GM12878 (cell line): ENCODE measurements at regions not wholly inside any gene's neighbourhood (a gene's known extent, or its start where the extent isn't known, plus 50 kb on each side); places are given as distances from the start of the nearest gene placed in this dataset.
A peak's percentile ranks its signal among the peaks of the same experiment; 100 is the strongest.

Experiments
- ATAC-seq: fragments of 200-7000 bp; cut with Tn5 transposase; 3 replicates; pipeline ENCODE4 v1.9.1; 2020; ENCODE audit warnings: mild to moderate bottlenecking, moderate library complexity
- BruUV-seq: library from RNA; stranded (reverse); fragments of 400-500 nt; replicated peaks from 2 replicates; lab custom pipeline; 2021; lab: Mats Ljungman, UMichigan
- CTCF ChIA-PET: fragments of 300-600 bp; sonication (Branson Sonifier 250); formaldehyde crosslinking; extraction: SDS; loops from one replicate; lab custom pipeline; 2021; ENCODE audit warnings: inconsistent platforms; lab: Yijun Ruan, JAX
- POLR2A ChIA-PET: fragments of 350-600 bp; formaldehyde crosslinking; extraction: SDS; loops from one replicate; lab custom pipeline; 2021; ENCODE audit warnings: inconsistent platforms; lab: Charles Lee
- RAD21 ChIA-PET: fragments of 300-600 bp; sonication (Branson Sonifier 250); formaldehyde crosslinking; loops from one replicate; lab custom pipeline; 2023; ENCODE audit warnings: antibody characterized with exemption; ENCODE audit not compliant: unreplicated experiment; lab: Charles Lee
- SMC1A ChIA-PET: fragments of 300-600 bp; sonication (Branson Sonifier 250); formaldehyde crosslinking; loops from one replicate; lab custom pipeline; 2023; ENCODE audit not compliant: unreplicated experiment, uncharacterized antibody; lab: Charles Lee
- DNase-seq: peaks from one replicate; pipeline ENCODE4 v3.0.0-alpha.2; 2011; ENCODE audit warnings: low read depth, low spot score
- FAIRE-seq: peaks from 3 replicates; lab custom pipeline; 2011; peaks lifted over from hg19 to GRCh38; lab: Jason Lieb, UNC
- H2AFZ ChIP-seq: 2 replicates; pipeline ENCODE4 v1.6.0; 2011; ENCODE audit warnings: low read depth, low read length, control low read depth; ENCODE audit not compliant: control insufficient read depth
- H3K27ac ChIP-seq: 2 replicates; pipeline ENCODE4 v1.5.1; 2011; ENCODE audit warnings: control low read depth; ENCODE audit not compliant: control insufficient read depth, insufficient read depth
- H3K27me3 ChIP-seq, 2 experiments: replicated peaks in 1 of 2; 2 replicates each; pipeline versions ENCODE4 v1.6.0 to v1.6.1; 2011; ENCODE audit warnings: low read length in 1 of 2; ENCODE audit not compliant: control insufficient read depth in 2 of 2, insufficient read depth in 2 of 2
- H3K36me3 ChIP-seq, 2 experiments: 2 replicates each; pipeline ENCODE4 v1.5.1; 2011; ENCODE audit warnings: low read length in 1 of 2; ENCODE audit not compliant: control insufficient read depth in 2 of 2, insufficient read depth in 2 of 2
- H3K4me1 ChIP-seq: 2 replicates; pipeline ENCODE4 v1.6.1; 2011; ENCODE audit warnings: mild to moderate bottlenecking, low read length, moderate library complexity, mixed read lengths; ENCODE audit not compliant: control insufficient read depth, insufficient read depth
- H3K4me2 ChIP-seq: 2 replicates; pipeline ENCODE4 v1.6.0; 2011; ENCODE audit warnings: control low read depth; ENCODE audit not compliant: control insufficient read depth, insufficient read depth
- H3K4me3 ChIP-seq: fragments of 200-600 bp; sonication (generic); 2 replicates; pipeline ENCODE4 v1.5.1; 2016
- H3K79me2 ChIP-seq: 2 replicates; pipeline ENCODE4 v1.6.0; 2011; ENCODE audit warnings: low read length; ENCODE audit not compliant: control insufficient read depth, insufficient read depth
- H3K9ac ChIP-seq: 2 replicates; pipeline ENCODE4 v1.8.0; 2011; ENCODE audit warnings: low read length, control low read depth, mixed read lengths; ENCODE audit not compliant: control insufficient read depth, insufficient read depth
- H3K9me3 ChIP-seq: replicated peaks from 3 replicates; pipeline ENCODE4 v1.5.1; 2011; ENCODE audit warnings: mild to moderate bottlenecking, low read length; ENCODE audit not compliant: control insufficient read depth, insufficient read depth
- H4K20me1 ChIP-seq: 2 replicates; pipeline ENCODE4 v1.6.0; 2011; ENCODE audit not compliant: control insufficient read depth, insufficient read depth
- KLF5 ChIP-seq: fragments of 450-650 bp; IDR thresholded peaks from 2 replicates; pipeline ENCODE4 v1.6.1; 2014; ENCODE audit warnings: mild to moderate bottlenecking; ENCODE audit not compliant: partially characterized antibody
- NFXL1 ChIP-seq: fragments of 450-650 bp; IDR thresholded peaks from 2 replicates; pipeline ENCODE4 v1.6.1; 2017; ENCODE audit warnings: antibody characterized with exemption, mild to moderate bottlenecking, borderline replicate concordance
- SIN3A ChIP-seq: IDR thresholded peaks from 2 replicates; pipeline ENCODE4 v1.6.1; 2012; ENCODE audit warnings: low read depth, low read length, improper control_type of control experiment
- SMC3 ChIP-seq: IDR thresholded peaks from 2 replicates; pipeline ENCODE4 v1.6.1; 2011; ENCODE audit warnings: low read length, improper control_type of control experiment, borderline replicate concordance
- SREBF1 ChIP-seq: IDR thresholded peaks from 2 replicates; pipeline ENCODE4 v1.6.1; 2012; ENCODE audit warnings: mild to moderate bottlenecking, low read length
- SREBF2 ChIP-seq: IDR thresholded peaks from 2 replicates; pipeline ENCODE4 v1.6.1; 2012; ENCODE audit warnings: mild to moderate bottlenecking, low read length
- WGBS: methylation state at CpG from one replicate; pipeline ENCODE4 v1.1.6; 2016; ENCODE audit warnings: low lambda C conversion rate; ENCODE audit not compliant: insufficient replicate concordance, insufficient coverage; ENCODE audit errors: missing lambda C conversion rate; 5-methylcytosine and 5-hydroxymethylcytosine counted together
- in situ Hi-C: fragments of 300-500 bp; cut with MboI; formaldehyde crosslinking; loops from 9 replicates; pipeline ENCODE4 v1.14.3; 2018; ENCODE audit warnings: mixed read lengths
- intact Hi-C: fragments of 100-400 bp; cut with micrococcal nuclease; formaldehyde crosslinking; loops from one replicate; pipeline ENCODE4 v1.14.2; 2022; ENCODE audit not compliant: unreplicated experiment
- TF ChIP-seq, protein P1 (sequence below): fragments of 450-650 bp; IDR thresholded peaks from 2 replicates; pipeline ENCODE4 v1.6.1; 2017; ENCODE audit warnings: antibody characterized with exemption, mild to moderate bottlenecking, moderate library complexity
- TF ChIP-seq, protein P2 (sequence below): fragments of 150-350 bp; IDR thresholded peaks from 2 replicates; pipeline ENCODE4 v1.6.1; 2016; ENCODE audit warnings: low read depth, low read length

- ChIA-PET CTCF (interaction anchor here (0.8 kb wide), 1 partner anchor 16 kb away, joined by 3 read pairs; no protein-coding TSS in a partner anchor), POLR2A (no interaction called here), SMC1A (no interaction called here), RAD21 (interaction anchor here (0.6 kb wide), 1 partner anchor 23 kb away, joined by 3 read pairs; no protein-coding TSS in a partner anchor)
- no peak overlapping the region for H3K27ac ChIP-seq
- WGBS: 5% methylated on average over 1 of the region's 1 CpG
- no peak overlapping the region for H3K4me2 ChIP-seq
- no peak overlapping the region for H3K4me3 ChIP-seq
- intact Hi-C loops (no loop called here), in situ Hi-C loops (no loop called here)
- H3K4me1 ChIP-seq: no peaks in the 10 kb centered on the region
- DNase-seq: no peak
- H3K36me3 ChIP-seq: no peaks in the 10 kb centered on the region
- peak; percentile 20 for ATAC-seq
- TF ChIP-seq, protein P1, sequence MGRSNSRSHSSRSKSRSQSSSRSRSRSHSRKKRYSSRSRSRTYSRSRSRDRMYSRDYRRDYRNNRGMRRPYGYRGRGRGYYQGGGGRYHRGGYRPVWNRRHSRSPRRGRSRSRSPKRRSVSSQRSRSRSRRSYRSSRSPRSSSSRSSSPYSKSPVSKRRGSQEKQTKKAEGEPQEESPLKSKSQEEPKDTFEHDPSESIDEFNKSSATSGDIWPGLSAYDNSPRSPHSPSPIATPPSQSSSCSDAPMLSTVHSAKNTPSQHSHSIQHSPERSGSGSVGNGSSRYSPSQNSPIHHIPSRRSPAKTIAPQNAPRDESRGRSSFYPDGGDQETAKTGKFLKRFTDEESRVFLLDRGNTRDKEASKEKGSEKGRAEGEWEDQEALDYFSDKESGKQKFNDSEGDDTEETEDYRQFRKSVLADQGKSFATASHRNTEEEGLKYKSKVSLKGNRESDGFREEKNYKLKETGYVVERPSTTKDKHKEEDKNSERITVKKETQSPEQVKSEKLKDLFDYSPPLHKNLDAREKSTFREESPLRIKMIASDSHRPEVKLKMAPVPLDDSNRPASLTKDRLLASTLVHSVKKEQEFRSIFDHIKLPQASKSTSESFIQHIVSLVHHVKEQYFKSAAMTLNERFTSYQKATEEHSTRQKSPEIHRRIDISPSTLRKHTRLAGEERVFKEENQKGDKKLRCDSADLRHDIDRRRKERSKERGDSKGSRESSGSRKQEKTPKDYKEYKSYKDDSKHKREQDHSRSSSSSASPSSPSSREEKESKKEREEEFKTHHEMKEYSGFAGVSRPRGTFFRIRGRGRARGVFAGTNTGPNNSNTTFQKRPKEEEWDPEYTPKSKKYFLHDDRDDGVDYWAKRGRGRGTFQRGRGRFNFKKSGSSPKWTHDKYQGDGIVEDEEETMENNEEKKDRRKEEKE: no peak
- TF ChIP-seq SREBF1 (no peak), KLF5 (no peak), SREBF2 (no peak), SMC3 (no peak), NFXL1 (no peak), SIN3A (no peak)
- TF ChIP-seq, protein P2, sequence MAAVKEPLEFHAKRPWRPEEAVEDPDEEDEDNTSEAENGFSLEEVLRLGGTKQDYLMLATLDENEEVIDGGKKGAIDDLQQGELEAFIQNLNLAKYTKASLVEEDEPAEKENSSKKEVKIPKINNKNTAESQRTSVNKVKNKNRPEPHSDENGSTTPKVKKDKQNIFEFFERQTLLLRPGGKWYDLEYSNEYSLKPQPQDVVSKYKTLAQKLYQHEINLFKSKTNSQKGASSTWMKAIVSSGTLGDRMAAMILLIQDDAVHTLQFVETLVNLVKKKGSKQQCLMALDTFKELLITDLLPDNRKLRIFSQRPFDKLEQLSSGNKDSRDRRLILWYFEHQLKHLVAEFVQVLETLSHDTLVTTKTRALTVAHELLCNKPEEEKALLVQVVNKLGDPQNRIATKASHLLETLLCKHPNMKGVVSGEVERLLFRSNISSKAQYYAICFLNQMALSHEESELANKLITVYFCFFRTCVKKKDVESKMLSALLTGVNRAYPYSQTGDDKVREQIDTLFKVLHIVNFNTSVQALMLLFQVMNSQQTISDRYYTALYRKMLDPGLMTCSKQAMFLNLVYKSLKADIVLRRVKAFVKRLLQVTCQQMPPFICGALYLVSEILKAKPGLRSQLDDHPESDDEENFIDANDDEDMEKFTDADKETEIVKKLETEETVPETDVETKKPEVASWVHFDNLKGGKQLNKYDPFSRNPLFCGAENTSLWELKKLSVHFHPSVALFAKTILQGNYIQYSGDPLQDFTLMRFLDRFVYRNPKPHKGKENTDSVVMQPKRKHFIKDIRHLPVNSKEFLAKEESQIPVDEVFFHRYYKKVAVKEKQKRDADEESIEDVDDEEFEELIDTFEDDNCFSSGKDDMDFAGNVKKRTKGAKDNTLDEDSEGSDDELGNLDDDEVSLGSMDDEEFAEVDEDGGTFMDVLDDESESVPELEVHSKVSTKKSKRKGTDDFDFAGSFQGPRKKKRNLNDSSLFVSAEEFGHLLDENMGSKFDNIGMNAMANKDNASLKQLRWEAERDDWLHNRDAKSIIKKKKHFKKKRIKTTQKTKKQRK: no peak
- no peaks in the 10 kb centered on the region for H3K79me2 ChIP-seq
- H4K20me1 ChIP-seq: no peaks in the 10 kb centered on the region
- FAIRE-seq: no peak
- BruUV-seq: no TSS peak
- H3K9ac ChIP-seq: no peak overlapping the region
- no peak overlapping the region for H2AFZ ChIP-seq
- no peaks in the 10 kb centered on the region for H3K9me3 ChIP-seq
- H3K27me3 ChIP-seq: no peaks in the 10 kb centered on the region
Measured at GRCh38 chr11:23569134-23569533, 708.9 kb upstream of the CCDC179 start.
